Nephron (organoid): ENCODE measurements at regions not wholly inside any gene's neighbourhood (a gene's known extent, or its start where the extent isn't known, plus 50 kb on each side); places are given as distances from the start of the nearest gene placed in this dataset.

Experiments used
- H3K27ac Mint-ChIP-seq, 3 experiments: 2 replicates each; pipeline ENCODE4 v1.8.0; 2020; ENCODE audit warnings: mixed read lengths in 3 of 3, mild to moderate bottlenecking in 2 of 3, moderate library complexity in 1 of 3
- H3K27me3 Mint-ChIP-seq: 2 replicates; pipeline ENCODE4 v1.8.0; 2021; ENCODE audit warnings: low read depth, mild to moderate bottlenecking, moderate library complexity, mixed read lengths
- H3K36me3 Mint-ChIP-seq: 2 replicates; pipeline ENCODE4 v1.8.0; 2020; ENCODE audit warnings: low read depth, mixed read lengths
- H3K4me1 Mint-ChIP-seq: 2 replicates; pipeline ENCODE4 v1.8.0; 2020; ENCODE audit warnings: mixed read lengths
- H3K4me3 Mint-ChIP-seq, 3 experiments: 2 replicates each; pipeline ENCODE4 v1.8.0; 2020; ENCODE audit warnings: mild to moderate bottlenecking in 3 of 3, mixed read lengths in 3 of 3, moderate library complexity in 2 of 3
- H3K9me3 Mint-ChIP-seq: 2 replicates; pipeline ENCODE4 v1.8.0; 2020; ENCODE audit warnings: mixed read lengths
- TF ChIP-seq, protein P1 (sequence below), 3 experiments: fragments of 200-600 bp; sonication (generic); IDR thresholded peaks; one replicate each; pipeline ENCODE4 v1.5.0; 2021; ENCODE audit warnings: antibody characterized with exemption in 3 of 3; ENCODE audit not compliant: unreplicated experiment in 3 of 3

GRCh38 chr7:36045326-36045725 lies 107.7 kb upstream of the EEPD1 start:
- Mint-ChIP-seq H3K27ac (peak overlapping the region; percentile 69 to 79 (median 70)), H3K9me3 (no peaks in the 10 kb centered on the region), H3K36me3 (no peaks in the 10 kb centered on the region), H3K4me1 (peaks cover 55% of the 10 kb centered on the region), H3K4me3 (no peak overlapping the region), H3K27me3 (no peaks in the 10 kb centered on the region)
- TF ChIP-seq, protein P1, sequence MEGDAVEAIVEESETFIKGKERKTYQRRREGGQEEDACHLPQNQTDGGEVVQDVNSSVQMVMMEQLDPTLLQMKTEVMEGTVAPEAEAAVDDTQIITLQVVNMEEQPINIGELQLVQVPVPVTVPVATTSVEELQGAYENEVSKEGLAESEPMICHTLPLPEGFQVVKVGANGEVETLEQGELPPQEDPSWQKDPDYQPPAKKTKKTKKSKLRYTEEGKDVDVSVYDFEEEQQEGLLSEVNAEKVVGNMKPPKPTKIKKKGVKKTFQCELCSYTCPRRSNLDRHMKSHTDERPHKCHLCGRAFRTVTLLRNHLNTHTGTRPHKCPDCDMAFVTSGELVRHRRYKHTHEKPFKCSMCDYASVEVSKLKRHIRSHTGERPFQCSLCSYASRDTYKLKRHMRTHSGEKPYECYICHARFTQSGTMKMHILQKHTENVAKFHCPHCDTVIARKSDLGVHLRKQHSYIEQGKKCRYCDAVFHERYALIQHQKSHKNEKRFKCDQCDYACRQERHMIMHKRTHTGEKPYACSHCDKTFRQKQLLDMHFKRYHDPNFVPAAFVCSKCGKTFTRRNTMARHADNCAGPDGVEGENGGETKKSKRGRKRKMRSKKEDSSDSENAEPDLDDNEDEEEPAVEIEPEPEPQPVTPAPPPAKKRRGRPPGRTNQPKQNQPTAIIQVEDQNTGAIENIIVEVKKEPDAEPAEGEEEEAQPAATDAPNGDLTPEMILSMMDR (IDR thresholded peaks at IDR 0.05; ENCODE audit: unreplicated experiment in 3 of 3): no peak

DNA sequence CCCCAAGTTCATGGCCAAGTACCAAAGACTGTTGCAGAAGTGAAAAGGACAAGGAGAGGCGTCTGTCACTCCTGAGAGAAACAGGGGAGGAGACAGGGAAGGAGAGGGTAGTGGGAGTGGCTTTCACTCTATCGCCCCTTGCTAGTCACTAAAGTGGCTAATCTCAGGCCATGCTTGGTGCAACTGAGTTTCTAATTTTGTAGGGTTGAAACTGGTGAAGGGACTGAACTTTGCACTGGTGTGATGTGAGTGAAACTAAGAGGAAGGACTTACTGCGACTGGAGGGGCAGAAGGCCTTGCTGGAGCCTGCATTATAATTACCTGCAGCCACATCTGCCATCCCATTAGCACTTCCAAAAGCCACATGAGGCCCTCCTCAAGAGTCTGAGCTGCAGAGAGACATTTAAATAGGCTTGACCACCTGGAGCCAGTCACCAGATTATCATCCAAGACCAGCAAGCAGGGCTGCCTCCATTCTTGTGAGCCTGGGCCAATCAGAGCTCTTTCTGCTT lies 107.2 kb upstream of the EEPD1 start:
- no peak overlapping the region for H3K4me3 Mint-ChIP-seq
- no peaks in the 10 kb centered on the region for H3K36me3 Mint-ChIP-seq
- H3K9me3 Mint-ChIP-seq: no peaks in the 10 kb centered on the region
- peak overlapping the region; percentile 69 to 79 (median 70) for H3K27ac Mint-ChIP-seq
- TF ChIP-seq, protein P1 (IDR thresholded peaks at IDR 0.05; ENCODE audit: unreplicated experiment in 3 of 3): no peak
- H3K27me3 Mint-ChIP-seq: no peaks in the 10 kb centered on the region
- peaks cover 54% of the 10 kb centered on the region for H3K4me1 Mint-ChIP-seq

DNA sequence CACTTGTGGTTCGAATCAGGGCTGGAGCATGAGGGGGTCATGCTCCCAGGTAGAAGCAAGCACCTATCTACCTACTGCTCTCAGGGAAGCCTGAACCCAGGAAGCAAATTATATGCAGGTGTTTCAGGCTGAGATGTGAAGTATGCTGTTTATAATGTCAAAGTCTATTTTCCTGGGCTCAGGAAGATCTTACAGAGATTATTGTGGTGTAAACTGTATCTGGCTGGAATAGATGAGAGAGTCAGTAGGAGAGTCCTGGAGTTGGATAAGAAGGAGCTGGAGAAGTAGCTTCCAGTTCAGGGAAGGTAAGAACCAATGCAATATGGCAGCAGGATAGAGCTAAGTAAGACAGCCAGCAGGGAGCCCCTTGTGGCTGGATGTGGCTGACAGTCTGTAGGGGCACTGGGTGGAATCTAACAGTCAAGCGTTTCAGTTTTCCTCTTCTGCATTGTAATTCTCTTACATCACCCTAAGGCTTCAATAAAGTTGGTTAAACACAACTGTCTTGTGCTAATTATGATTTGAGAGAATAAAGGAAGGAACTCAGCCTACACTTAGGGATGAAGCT lies 105.9 kb upstream of the EEPD1 start:
- Mint-ChIP-seq H3K4me1 (peaks cover 60% of the 10 kb centered on the region), H3K27ac (peak overlapping the region in 2 of 3 experiments; percentile 26 to 61), H3K27me3 (no peaks in the 10 kb centered on the region), H3K36me3 (no peaks in the 10 kb centered on the region), H3K4me3 (no peak overlapping the region), H3K9me3 (no peaks in the 10 kb centered on the region)
- TF ChIP-seq, protein P1 (IDR thresholded peaks at IDR 0.05; ENCODE audit: unreplicated experiment in 3 of 3): no peak

GRCh38 chr7:36048141-36048901 lies 104.7 kb upstream of the EEPD1 start:
- H3K27ac Mint-ChIP-seq: peak overlapping the region; percentile 38 to 77 (median 67)
- H3K4me3 Mint-ChIP-seq: peak overlapping the region in 1 of 3 experiments; percentile 10
- no peaks in the 10 kb centered on the region for H3K27me3 Mint-ChIP-seq
- H3K9me3 Mint-ChIP-seq: no peaks in the 10 kb centered on the region
- TF ChIP-seq, protein P1 (IDR thresholded peaks at IDR 0.05; ENCODE audit: unreplicated experiment in 3 of 3): no peak
- peaks cover 58% of the 10 kb centered on the region for H3K4me1 Mint-ChIP-seq
- H3K36me3 Mint-ChIP-seq: no peaks in the 10 kb centered on the region

DNA sequence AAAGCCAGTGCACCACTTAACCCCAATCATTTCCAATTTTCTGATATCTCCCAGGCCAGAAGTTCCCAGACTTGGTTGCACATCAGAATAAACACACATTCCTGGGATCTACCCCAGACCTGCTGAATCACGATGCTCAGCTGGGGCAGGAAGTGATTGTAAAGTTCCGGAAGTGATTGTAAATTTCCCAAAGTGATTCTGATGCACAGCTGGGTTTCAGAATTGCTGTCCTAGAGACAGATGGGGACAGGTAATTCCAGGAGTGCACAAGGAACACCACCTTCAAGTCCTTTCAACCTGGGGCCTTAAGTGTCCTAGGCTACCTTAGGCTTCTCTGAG lies 104.2 kb upstream of the EEPD1 start:
- Mint-ChIP-seq H3K9me3 (no peaks in the 10 kb centered on the region), H3K4me1 (peaks cover 57% of the 10 kb centered on the region), H3K36me3 (no peaks in the 10 kb centered on the region), H3K4me3 (no peak overlapping the region), H3K27ac (peak overlapping the region in 1 of 3 experiments; percentile 67), H3K27me3 (no peaks in the 10 kb centered on the region)
- TF ChIP-seq, protein P1 (IDR thresholded peaks at IDR 0.05; ENCODE audit: unreplicated experiment in 3 of 3): no peak
